ENCODE measurements at regions not wholly inside any gene's neighbourhood (a gene's known extent, or its start where the extent isn't known, plus 50 kb on each side); places are given as distances from the start of the nearest gene placed in this dataset.

- TF ChIP-seq, protein P1, sequence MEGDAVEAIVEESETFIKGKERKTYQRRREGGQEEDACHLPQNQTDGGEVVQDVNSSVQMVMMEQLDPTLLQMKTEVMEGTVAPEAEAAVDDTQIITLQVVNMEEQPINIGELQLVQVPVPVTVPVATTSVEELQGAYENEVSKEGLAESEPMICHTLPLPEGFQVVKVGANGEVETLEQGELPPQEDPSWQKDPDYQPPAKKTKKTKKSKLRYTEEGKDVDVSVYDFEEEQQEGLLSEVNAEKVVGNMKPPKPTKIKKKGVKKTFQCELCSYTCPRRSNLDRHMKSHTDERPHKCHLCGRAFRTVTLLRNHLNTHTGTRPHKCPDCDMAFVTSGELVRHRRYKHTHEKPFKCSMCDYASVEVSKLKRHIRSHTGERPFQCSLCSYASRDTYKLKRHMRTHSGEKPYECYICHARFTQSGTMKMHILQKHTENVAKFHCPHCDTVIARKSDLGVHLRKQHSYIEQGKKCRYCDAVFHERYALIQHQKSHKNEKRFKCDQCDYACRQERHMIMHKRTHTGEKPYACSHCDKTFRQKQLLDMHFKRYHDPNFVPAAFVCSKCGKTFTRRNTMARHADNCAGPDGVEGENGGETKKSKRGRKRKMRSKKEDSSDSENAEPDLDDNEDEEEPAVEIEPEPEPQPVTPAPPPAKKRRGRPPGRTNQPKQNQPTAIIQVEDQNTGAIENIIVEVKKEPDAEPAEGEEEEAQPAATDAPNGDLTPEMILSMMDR (IDR thresholded peaks at IDR 0.05), result no peak
- TF ChIP-seq ZFX (IDR thresholded peaks at IDR 0.05; ENCODE audit: borderline replicate concordance), result no peak
These were observed 263.2 kb upstream of the RGS18 start for GRCh38 chr1:191895049-191895448.

Data from 22Rv1 (cell line).